Stimulated activated CD8-positive, alpha-beta memory T cell treated with anti-CD3 and anti-CD28 coated beads, Interleukin-4, amount 100 ng/mL, for 4 hours (primary cell): ENCODE measurements at regions not wholly inside any gene's neighbourhood (a gene's known extent, or its start where the extent isn't known, plus 50 kb on each side); places are given as distances from the start of the nearest gene placed in this dataset.
A peak's percentile ranks its signal among the peaks of the same experiment; 100 is the strongest.

Experiments
- DNase-seq, 2 donors: peaks; one replicate each; pipeline ENCODE4 v3.0.0-alpha.2; 2020; ENCODE audit warnings: low read depth in 2 of 2, low spot score in 1 of 2

DNA sequence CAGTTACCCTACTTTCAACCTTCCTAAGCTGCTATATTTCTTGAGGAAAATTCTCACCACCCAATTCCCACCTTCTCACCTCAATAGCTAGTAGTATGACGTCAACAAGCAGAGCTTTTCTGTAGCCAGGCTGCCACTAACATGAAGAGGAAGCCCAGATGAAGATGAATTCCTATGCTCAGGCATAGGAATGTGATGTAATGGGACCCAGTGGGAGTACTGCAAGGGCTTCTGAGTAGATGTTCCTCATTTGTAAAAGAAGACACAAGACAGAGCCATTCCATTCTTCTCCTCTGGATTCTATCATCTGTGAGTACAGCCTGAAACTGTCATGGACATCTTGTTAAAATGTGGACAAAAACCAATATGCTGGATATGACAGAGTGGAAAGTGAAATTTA, 81.6 kb upstream of the KLF3 start:
- DNase-seq, result no peak

DNA sequence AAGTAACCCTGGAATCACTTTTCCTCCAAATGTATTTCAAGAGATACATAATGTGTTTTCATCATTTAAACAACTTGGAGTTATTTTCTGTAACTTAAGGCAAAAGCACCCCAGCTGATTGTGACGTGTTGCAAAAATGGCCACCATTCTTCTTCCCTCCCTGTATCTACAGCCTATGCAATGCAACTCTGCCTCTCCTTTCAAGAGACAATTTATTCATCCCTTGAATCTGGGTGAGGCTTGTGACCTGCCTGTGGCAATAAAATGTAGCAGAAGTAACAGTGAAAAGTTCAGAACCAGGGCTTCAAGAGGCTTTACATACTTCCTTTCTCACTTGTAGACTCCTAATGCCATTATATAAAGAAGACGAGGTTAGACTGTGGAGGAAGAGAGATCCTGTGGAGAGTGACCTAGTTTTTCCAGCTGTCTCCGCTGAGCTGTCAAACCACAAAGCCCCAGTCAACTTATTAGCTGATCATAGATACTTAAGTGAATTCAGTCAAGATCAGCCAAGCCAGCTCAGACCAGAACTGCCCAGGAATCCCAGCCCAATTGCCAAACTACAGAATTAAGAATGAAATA, 81.0 kb upstream of the KLF3 start:
- peak in 1 of 2 donors; percentile 2 for DNase-seq

GRCh38 chr4:38585871-38586270, 78.1 kb upstream of the KLF3 start:
- DNase-seq, result no peak

DNA sequence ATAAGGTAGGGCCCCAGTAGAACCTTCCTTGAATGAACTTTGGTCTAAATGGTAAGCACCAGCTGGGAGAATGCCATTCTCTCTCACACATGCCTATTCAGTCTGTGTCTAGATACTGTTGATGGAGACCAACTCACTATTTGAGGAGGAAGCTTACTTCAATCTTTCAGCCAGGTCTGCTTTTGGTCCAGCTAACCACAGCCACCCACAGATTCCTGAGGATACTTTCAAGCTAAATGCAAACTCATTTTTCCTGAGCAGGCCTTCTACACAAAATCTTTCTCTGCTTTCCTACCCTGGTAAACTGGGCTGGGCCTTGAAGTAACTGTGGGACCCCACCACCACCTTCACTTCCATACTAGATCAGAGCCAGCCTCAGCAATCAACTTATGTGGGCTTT, 76.9 kb upstream of the KLF3 start:
- DNase-seq, result no peak

DNA sequence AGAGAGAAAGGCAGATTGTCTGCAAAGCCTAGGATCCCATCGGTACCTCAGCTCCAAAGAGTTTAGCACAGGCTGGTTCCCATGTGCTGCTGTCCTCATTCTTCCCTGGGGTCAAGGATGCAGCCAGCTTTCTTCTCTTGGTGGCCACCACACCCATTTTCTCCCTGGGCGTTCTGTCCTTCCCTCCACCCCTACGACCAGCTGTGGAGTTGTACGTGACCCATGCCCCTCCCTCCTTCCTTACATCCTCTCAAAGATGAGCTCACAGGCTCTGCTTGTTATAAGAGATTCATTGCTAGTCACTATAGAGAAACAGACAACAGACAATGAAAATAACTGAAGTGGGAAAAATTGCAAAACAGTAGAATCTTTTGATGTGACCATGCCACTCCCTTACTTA, 74.0 kb upstream of the KLF3 start:
- DNase-seq, result no peak

DNA sequence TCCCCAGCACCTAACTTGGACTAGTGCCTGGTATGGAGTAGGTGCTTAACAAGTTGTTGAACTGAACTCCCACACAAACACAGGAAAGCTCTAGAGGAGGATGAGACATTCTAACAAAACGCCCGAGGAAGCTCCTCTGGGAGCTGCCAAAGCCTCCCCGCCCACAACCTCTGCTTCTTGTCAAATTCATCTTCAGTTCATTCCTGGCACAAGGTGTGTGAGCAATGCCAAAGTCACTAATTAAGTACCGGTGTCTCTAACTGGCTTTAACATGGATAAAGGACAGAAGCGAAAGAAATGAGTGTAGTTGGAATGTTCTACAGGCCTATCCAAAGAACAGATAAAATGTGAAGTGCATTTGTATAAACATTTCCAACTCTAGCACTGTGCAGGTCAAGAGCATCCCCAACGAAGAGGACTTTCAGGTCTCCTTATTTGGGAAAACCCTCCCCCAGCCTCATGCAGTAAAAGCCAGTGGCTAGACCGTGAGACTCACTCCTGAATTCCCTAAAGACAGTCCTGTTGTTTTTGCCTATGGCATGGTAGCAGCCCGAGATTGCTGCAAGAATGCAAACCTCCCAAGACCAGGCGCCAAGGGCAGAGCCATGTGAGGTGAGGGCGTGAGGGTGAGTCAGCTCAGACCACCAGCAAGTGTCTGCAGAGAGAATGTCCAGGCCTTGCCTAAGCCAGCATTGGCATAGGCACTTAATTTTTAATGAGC, 72.2 kb upstream of the KLF3 start:
- no peak for DNase-seq

GRCh38 chr4:38598489-38598888, 65.5 kb upstream of the KLF3 start:
- no peak for DNase-seq

- no peak for DNase-seq
Measured at GRCh38 chr4:38600575-38600974, 63.4 kb upstream of the KLF3 start.

DNA sequence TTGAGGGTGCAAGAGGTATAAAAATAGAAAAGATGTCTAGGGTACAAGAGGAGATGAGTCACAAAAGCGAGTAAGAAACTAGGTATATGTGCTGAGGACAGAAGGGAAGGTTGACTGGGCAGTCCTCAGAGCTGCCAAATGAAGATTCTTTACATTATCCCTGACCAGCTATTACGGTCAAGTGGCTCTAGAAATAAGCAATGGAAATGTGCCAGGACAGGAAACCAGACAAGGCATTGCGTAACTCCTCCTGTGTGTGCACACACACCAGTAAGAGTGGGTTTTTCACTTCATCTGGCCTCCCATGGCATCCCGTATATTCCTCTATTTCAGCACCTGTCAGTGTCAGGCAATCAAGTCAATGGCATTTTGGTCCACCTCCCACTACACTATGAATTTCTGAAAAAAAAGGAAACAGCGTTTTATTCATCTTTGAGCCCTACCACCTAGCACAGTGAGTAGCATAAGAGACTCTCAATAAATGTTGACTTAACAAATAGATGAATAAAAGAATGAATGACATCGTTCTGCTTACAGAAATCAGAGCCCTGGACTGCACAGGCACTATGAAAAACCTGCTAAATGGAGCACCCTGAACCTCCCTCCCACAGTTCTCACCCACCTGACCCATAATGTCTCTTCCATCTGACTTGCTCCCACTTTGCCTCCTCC, 62.6 kb upstream of the KLF3 start:
- no peak for DNase-seq

- DNase-seq, result no peak
Measured at GRCh38 chr4:38601916-38602291, 62.1 kb upstream of the KLF3 start.

DNA sequence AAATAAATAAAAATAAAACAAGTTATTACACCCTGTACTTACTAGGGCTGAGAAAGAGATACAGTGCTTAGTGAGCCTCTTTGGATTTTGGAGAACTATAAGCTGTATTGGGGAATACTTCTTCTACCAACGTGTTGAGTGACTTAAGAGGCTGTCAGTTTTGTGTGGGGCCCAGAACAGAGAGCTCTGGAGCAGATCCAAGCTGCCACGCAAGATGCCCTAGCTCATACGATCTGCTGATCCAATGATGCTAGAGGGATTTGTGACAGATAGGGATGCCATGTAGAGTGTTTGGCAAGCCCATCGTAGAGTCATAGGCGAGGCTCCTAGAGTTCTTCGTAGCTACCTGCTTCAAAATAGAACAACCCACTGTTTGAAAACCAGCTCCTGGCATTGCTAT, 60.3 kb upstream of the KLF3 start:
- no peak for DNase-seq

- DNase-seq, result no peak
Measured at GRCh38 chr4:38605181-38605752, 58.7 kb upstream of the KLF3 start.

- no peak for DNase-seq
Measured at GRCh38 chr4:38605753-38606586, 58.0 kb upstream of the KLF3 start.

DNA sequence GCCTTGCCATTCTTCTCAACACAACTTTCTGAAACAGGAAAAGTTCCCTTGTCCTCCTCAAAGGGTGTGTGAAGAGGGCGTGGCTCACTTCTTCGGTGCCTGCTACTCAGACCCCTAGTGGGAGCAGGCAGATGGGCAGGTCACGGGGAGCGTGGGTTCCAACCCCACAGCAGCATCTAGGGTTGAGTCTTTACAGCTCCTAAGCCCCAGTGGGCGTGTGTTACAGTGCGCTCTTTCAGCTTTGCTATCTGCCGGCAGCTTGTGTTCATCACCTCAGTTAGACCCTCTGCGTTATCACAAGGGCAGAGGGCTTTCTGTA, 57.5 kb upstream of the KLF3 start:
- DNase-seq, result no peak

DNA sequence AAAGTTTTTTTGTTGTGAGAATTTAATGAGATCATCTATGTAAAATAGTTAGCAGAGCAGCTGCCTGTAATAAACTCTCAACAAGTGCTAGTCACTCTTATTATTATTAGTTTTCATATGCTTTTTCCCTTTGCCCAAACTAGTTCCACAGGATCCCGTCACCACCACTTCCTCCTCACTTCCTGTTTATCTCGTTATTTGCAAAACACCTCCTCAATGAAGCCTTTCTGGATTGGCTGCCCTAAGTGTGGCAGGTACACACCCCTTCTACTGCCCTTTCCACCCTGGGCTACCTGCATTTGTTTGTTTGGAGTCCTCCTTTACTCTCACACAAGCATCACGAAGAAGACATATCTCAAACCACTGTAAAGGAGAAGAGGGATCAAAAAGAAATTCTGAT, 54.4 kb upstream of the KLF3 start:
- DNase-seq, result no peak

- no peak for DNase-seq
Measured at GRCh38 chr4:38610521-38610920, 53.5 kb upstream of the KLF3 start.

GRCh38 chr4:38610966-38611431, 53.0 kb upstream of the KLF3 start:
- no peak for DNase-seq

GRCh38 chr4:38611676-38612075, 52.3 kb upstream of the KLF3 start:
- no peak for DNase-seq

GRCh38 chr4:38612646-38613414, 51.2 kb upstream of the KLF3 start:
- DNase-seq, result no peak
